Nucleus accumbens (tissue), 56 donors: ENCODE measurements at regions not wholly inside any gene's neighbourhood (a gene's known extent, or its start where the extent isn't known, plus 50 kb on each side); places are given as distances from the start of the nearest gene placed in this dataset.
"Not testable (repeated sequence)": the region's sequence is repeated elsewhere in the genome, so short reads cannot be mapped to it uniquely, and the experiment has no call there.

Experiments
- DNase-seq, 56 donors: peaks; one replicate each; lab custom pipeline; 2025; lab: John Stamatoyannopoulos, UW

- DNase-seq, result not testable (repeated sequence)
Measured at GRCh38 chr2:47690706-47691325, 92.1 kb upstream of the MSH6 start.

- DNase-seq, result no peak
Measured at GRCh38 chr2:47690132-47690531, 92.8 kb upstream of the MSH6 start.

- DNase-seq, result not testable (repeated sequence)
Measured at GRCh38 chr2:47689118-47689517, 93.8 kb upstream of the MSH6 start.

GRCh38 chr2:47688561-47688960 lies 94.4 kb upstream of the MSH6 start:
- no peak for DNase-seq

- DNase-seq, result no peak
Measured at GRCh38 chr2:47687856-47688255, 95.1 kb upstream of the MSH6 start.

- no peak for DNase-seq
Measured at GRCh38 chr2:47686018-47686417, 96.9 kb upstream of the MSH6 start.

- DNase-seq, result no peak
Measured at GRCh38 chr2:47682216-47682749, 100.7 kb upstream of the MSH6 start.

- no peak for DNase-seq
Measured at GRCh38 chr2:47676261-47676926, 105.6 kb upstream of the KCNK12 start.

- DNase-seq, result no peak
Measured at GRCh38 chr2:47675196-47675825, 104.5 kb upstream of the KCNK12 start.

GRCh38 chr2:47666332-47666731 lies 95.5 kb upstream of the KCNK12 start:
- DNase-seq, result no peak

GRCh38 chr2:47664817-47665216 lies 94.0 kb upstream of the KCNK12 start:
- DNase-seq, result peak in 1 of 56 donors; percentile 2

- no peak for DNase-seq
Measured at GRCh38 chr2:47662552-47662951, 91.8 kb upstream of the KCNK12 start.

- no peak for DNase-seq
Measured at GRCh38 chr2:47661310-47661709, 90.5 kb upstream of the KCNK12 start.

- DNase-seq, result no peak
Measured at GRCh38 chr2:47660168-47660567, 89.4 kb upstream of the KCNK12 start.

- no peak for DNase-seq
Measured at GRCh38 chr2:47658646-47659320, 88.0 kb upstream of the KCNK12 start.

- no peak for DNase-seq
Measured at GRCh38 chr2:47657886-47658489, 87.2 kb upstream of the KCNK12 start.

- no peak for DNase-seq
Measured at GRCh38 chr2:47656715-47657600, 86.2 kb upstream of the KCNK12 start.

- DNase-seq, result no peak
Measured at GRCh38 chr2:47655563-47655880, 84.7 kb upstream of the KCNK12 start.

GRCh38 chr2:47654790-47655562 lies 84.2 kb upstream of the KCNK12 start:
- peak in 1 of 56 donors; percentile 15 for DNase-seq
